Activated T-helper 1 cell treated with anti-CD3 and anti-CD28 coated beads, Interleukin-12 subunit alpha, Interleukin-12 subunit beta, Interleukin-2, Interleukin-4 antibody, amounts not matched to agents 30 ng/mL and 10 ng/mL and 1 ng/mL, durations not matched to agents 14 hours and 24 hours and 36 hours (primary cell): ENCODE measurements at regions not wholly inside any gene's neighbourhood (a gene's known extent, or its start where the extent isn't known, plus 50 kb on each side); places are given as distances from the start of the nearest gene placed in this dataset.

Experiments
- DNase-seq: peaks from one replicate; pipeline ENCODE4 v3.0.0; 2021; ENCODE audit warnings: low spot score
- H3K27ac Mint-ChIP-seq: one replicate; pipeline ENCODE4 v1.8.0; 2021; ENCODE audit warnings: mild to moderate bottlenecking, mixed read lengths
- H3K27me3 Mint-ChIP-seq: one replicate; pipeline ENCODE4 v1.8.0; 2022; ENCODE audit warnings: mild to moderate bottlenecking, moderate library complexity, mixed read lengths; ENCODE audit not compliant: insufficient read depth
- H3K36me3 Mint-ChIP-seq: one replicate; pipeline ENCODE4 v1.8.0; 2021; ENCODE audit warnings: low read depth, mixed read lengths
- H3K4me1 Mint-ChIP-seq: one replicate; pipeline ENCODE4 v1.8.0; 2021; ENCODE audit warnings: low read depth, mixed read lengths
- H3K4me3 Mint-ChIP-seq: one replicate; pipeline ENCODE4 v1.8.0; 2021; ENCODE audit warnings: mild to moderate bottlenecking, moderate library complexity, mixed read lengths
- H3K9me3 Mint-ChIP-seq: one replicate; pipeline ENCODE4 v1.8.0; 2021; ENCODE audit warnings: mixed read lengths
- intact Hi-C: fragments of 100-400 bp; cut with micrococcal nuclease; formaldehyde crosslinking; loops from one replicate; pipeline ENCODE4 v1.15.1; 2024

- H3K27ac Mint-ChIP-seq, result no peak overlapping the region
- peaks cover 20% of the 10 kb centered on the region for H3K4me1 Mint-ChIP-seq
- intact Hi-C loops, result no loop called here
- no peak for DNase-seq
- no peak overlapping the region for H3K4me3 Mint-ChIP-seq
- no peaks in the 10 kb centered on the region for H3K27me3 Mint-ChIP-seq
- H3K9me3 Mint-ChIP-seq, result peaks cover 4% of the 10 kb centered on the region
- H3K36me3 Mint-ChIP-seq, result no peaks in the 10 kb centered on the region
Measured at GRCh38 chr6:14372734-14373489, 255.3 kb downstream of the CD83 start.

DNA sequence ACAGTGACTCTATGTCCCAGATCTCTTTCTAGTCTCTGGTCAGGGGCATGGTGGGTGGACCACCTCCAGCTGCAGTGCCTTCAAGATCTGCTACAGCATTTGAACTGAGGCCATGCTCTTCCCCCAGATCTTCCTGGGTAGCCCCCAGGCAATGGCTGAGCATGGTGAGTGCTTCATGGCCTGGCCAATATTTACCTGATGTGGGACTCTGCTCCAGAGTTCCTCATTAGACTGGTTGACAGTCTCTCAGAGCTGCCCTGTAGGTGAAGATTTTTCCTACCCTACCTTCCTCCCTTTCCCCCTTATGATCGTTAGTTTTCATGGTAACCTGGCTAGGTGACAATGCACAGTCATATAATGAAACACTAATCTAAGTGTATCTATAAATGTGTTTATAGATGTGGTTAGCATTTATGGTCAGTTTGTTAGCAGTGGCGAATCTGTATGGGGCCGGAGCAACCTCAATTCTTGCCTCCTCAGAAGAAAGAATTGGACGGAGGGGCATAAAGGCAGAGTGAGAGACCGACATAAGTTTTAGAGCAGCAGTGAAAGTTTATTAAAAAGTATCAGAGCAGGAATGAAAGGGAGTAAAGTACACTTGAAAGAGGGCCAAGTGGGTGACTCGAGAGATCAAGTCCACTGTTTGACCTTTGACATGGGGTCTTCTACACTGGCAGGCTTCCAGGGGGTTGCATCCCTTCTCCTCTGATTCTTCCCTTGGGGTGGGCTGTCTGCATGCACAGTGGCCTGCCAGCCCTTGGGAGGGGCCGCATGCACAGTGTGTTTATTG, 256.3 kb downstream of the CD83 start:
- Mint-ChIP-seq H3K36me3 (peaks cover 1% of the 10 kb centered on the region), H3K9me3 (peaks cover 8% of the 10 kb centered on the region), H3K4me1 (peaks cover 20% of the 10 kb centered on the region), H3K27me3 (peaks cover 2% of the 10 kb centered on the region), H3K27ac (no peak overlapping the region), H3K4me3 (no peak overlapping the region)
- intact Hi-C loops, result no loop called here
- DNase-seq, result no peak

- Mint-ChIP-seq H3K27me3 (peaks cover 2% of the 10 kb centered on the region), H3K4me3 (no peak overlapping the region), H3K27ac (no peak overlapping the region), H3K4me1 (peaks cover 33% of the 10 kb centered on the region), H3K9me3 (peaks cover 8% of the 10 kb centered on the region), H3K36me3 (peaks cover 1% of the 10 kb centered on the region)
- intact Hi-C loops, result no loop called here
- no peak for DNase-seq
Measured at GRCh38 chr6:14375930-14376329, 258.4 kb downstream of the CD83 start.

GRCh38 chr6:14379568-14379967, 262.0 kb downstream of the CD83 start:
- intact Hi-C loops, result loop anchor here (2.0 kb wide), 1 partner anchor 45 kb away; no protein-coding TSS in a partner anchor
- H3K4me1 Mint-ChIP-seq, result peaks cover 37% of the 10 kb centered on the region
- peaks cover 1% of the 10 kb centered on the region for H3K36me3 Mint-ChIP-seq
- H3K27me3 Mint-ChIP-seq, result peaks cover 2% of the 10 kb centered on the region
- no peak overlapping the region for H3K4me3 Mint-ChIP-seq
- H3K27ac Mint-ChIP-seq, result no peak overlapping the region
- no peak for DNase-seq
- peaks cover 8% of the 10 kb centered on the region for H3K9me3 Mint-ChIP-seq

DNA sequence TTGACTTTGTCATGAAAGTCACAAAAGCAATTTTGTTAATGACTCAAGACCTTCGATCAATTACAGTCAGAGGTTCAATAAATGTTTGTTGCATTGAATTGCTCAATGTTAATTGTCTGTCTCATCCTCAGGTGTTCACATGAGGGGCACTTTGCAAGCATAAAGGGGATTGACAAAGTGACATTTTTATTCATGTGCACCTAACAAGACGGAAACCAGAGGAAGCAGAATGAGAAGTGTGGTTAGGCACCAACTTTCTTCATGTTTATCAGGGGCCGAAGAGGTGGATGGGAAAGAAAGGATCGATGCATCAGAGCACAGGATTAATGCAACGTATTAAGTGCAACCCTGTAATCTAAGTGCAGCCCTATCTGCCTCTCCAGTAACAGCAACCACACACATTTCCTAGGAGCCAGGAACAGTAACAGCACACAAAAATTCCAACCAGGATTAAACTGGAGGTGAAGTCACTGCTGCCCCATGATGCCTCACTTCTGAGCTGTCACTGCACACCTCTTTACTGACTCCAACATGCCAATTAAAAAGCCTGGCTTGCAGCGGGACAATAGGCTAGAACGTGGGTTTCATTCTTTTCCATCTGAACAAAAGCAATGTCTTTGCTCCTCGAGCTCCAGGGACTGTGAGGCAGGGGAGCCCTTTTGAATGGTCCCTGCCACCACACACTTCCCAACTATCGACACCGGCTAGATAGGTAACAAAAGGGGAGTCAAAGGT, 262.7 kb downstream of the CD83 start:
- no peak for DNase-seq
- Mint-ChIP-seq H3K27me3 (peaks cover 2% of the 10 kb centered on the region), H3K27ac (no peak overlapping the region), H3K4me3 (no peak overlapping the region), H3K4me1 (peaks cover 37% of the 10 kb centered on the region), H3K36me3 (peaks cover 1% of the 10 kb centered on the region), H3K9me3 (peaks cover 8% of the 10 kb centered on the region)
- intact Hi-C loops, result loop anchor here (5.0 kb wide), 1 partner anchor 352 kb away; no protein-coding TSS in a partner anchor

DNA sequence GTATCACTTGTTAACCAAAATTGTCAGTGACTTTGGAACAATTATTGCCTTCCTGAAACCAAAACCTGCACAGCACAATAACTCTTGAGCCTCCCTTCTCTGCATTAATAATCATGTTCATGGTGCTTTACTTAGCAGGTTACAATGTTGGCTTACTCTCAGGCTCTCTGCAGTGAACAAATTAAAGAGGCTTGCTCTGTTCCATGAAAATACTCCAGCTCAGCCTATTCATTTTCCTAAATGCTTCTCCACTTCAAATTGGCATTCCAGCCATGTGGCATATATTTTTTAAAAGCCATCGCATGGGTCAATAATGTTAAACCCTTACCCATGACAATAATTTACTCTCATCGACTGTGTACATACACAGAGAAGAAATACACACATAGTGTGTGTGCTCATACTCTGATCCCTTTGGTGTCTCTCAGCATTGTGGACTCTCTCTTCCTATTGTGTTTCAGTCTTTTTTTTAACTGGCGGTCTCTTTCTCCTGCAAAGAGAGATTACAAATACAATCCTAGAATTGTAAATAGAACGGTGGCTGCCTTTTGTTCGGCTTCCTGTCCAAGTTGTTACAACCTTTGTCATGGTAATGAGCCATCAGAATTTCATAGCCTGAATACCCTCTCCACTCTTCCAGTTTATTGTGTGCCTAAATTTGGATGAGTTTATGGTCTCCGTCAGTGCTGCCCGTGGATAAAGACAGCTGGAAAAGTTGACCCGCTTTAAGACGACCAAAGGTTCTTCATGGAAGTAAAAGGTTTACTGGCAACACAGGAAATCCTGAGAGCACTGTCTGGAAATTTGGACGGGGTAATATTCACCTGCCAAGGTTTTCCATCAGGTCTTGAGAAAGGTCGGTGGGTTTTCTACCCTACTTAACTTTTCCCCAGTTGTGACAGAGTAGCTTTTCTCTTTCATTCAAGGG, 263.6 kb downstream of the CD83 start:
- intact Hi-C loops, result loop anchor here (5.0 kb wide), 1 partner anchor 351 kb away; no protein-coding TSS in a partner anchor
- H3K4me3 Mint-ChIP-seq, result no peak overlapping the region
- peaks cover 2% of the 10 kb centered on the region for H3K27me3 Mint-ChIP-seq
- no peak overlapping the region for H3K27ac Mint-ChIP-seq
- H3K36me3 Mint-ChIP-seq, result peaks cover 1% of the 10 kb centered on the region
- no peak for DNase-seq
- peaks cover 31% of the 10 kb centered on the region for H3K4me1 Mint-ChIP-seq
- H3K9me3 Mint-ChIP-seq, result peaks cover 8% of the 10 kb centered on the region

- H3K4me3 Mint-ChIP-seq, result no peak overlapping the region
- DNase-seq, result peak; percentile 1
Measured at GRCh38 chr6:14381829-14382677, 264.5 kb downstream of the CD83 start.

GRCh38 chr6:14382678-14383236, 265.2 kb downstream of the CD83 start:
- peaks cover 1% of the 10 kb centered on the region for H3K36me3 Mint-ChIP-seq
- H3K9me3 Mint-ChIP-seq, result peaks cover 4% of the 10 kb centered on the region
- H3K4me3 Mint-ChIP-seq, result no peak overlapping the region
- DNase-seq, result no peak
- intact Hi-C loops, result loop anchor here (2.0 to 5.0 kb wide), 2 partner anchors 66 to 350 kb away; no protein-coding TSS in a partner anchor
- H3K27ac Mint-ChIP-seq, result no peak overlapping the region
- H3K4me1 Mint-ChIP-seq, result peaks cover 39% of the 10 kb centered on the region
- peaks cover 2% of the 10 kb centered on the region for H3K27me3 Mint-ChIP-seq

More at GRCh38 chr6:14381829-14382677, 264.5 kb downstream of the CD83 start:
- Mint-ChIP-seq H3K4me1 (peaks cover 39% of the 10 kb centered on the region), H3K27me3 (peaks cover 2% of the 10 kb centered on the region), H3K27ac (no peak overlapping the region), H3K9me3 (peaks cover 8% of the 10 kb centered on the region), H3K36me3 (peaks cover 1% of the 10 kb centered on the region)
- intact Hi-C loops, result loop anchor here (2.0 to 5.0 kb wide), 2 partner anchors 67 to 350 kb away; no protein-coding TSS in a partner anchor

- Mint-ChIP-seq H3K9me3 (no peaks in the 10 kb centered on the region), H3K27me3 (no peaks in the 10 kb centered on the region), H3K4me3 (no peak overlapping the region), H3K27ac (no peak overlapping the region), H3K4me1 (peaks cover 39% of the 10 kb centered on the region), H3K36me3 (no peaks in the 10 kb centered on the region)
- DNase-seq, result no peak
- intact Hi-C loops, result loop anchor here (2.0 to 5.0 kb wide), 2 partner anchors 65 to 349 kb away; no protein-coding TSS in a partner anchor
Measured at GRCh38 chr6:14383393-14384174, 266.0 kb downstream of the CD83 start.

DNA sequence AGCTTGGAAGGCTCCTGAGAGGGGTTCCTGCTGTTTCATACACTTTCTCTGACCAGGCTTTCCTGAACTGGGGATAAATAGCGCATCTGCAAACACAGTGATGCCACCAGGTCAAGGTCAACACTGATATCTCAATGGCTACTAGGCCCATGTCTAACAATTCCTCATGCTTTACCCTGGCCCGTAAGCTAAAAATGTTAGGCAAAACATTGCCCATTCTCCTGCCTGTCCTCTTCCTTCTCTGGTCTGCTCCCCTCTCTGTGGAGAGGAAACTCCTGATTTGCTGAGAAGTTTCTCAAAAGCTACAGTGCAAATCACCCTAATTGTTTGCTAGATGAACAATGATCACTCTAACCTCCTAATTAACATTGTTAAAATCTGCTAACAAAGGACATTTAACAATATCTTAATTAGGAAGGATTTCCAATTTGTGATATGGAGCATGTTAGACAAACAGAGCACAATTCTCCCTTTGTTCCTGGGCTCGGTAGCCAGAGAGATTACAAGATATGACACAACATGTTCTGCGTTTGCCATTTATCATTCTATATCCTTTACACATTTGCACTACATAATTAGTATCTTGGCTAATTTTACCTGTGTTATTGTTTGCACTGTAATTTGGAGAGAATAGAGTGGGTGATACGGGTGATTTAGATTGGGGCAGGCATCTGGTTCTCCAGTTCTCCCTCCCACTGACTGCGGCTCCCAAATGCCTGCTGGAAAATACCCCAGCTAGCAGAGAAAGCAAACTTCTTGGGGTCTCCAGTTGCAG, 266.8 kb downstream of the CD83 start:
- intact Hi-C loops, result loop anchor here (5.0 kb wide), 1 partner anchor 348 kb away; no protein-coding TSS in a partner anchor
- H3K27me3 Mint-ChIP-seq, result no peaks in the 10 kb centered on the region
- H3K9me3 Mint-ChIP-seq, result no peaks in the 10 kb centered on the region
- H3K27ac Mint-ChIP-seq, result no peak overlapping the region
- no peak for DNase-seq
- H3K4me1 Mint-ChIP-seq, result peaks cover 38% of the 10 kb centered on the region
- H3K36me3 Mint-ChIP-seq, result no peaks in the 10 kb centered on the region
- no peak overlapping the region for H3K4me3 Mint-ChIP-seq
